GM04504 (cell line): ENCODE measurements at regions not wholly inside any gene's neighbourhood (a gene's known extent, or its start where the extent isn't known, plus 50 kb on each side); places are given as distances from the start of the nearest gene placed in this dataset.
A peak's percentile ranks its signal among the peaks of the same experiment; 100 is the strongest.
"Not testable (repeated sequence)": the region's sequence is repeated elsewhere in the genome, so short reads cannot be mapped to it uniquely, and the experiment has no call there.

ENCODE experiments used
- DNase-seq: peaks from one replicate; pipeline ENCODE4 v3.0.0-alpha.2; 2012; ENCODE audit warnings: low read depth

DNA sequence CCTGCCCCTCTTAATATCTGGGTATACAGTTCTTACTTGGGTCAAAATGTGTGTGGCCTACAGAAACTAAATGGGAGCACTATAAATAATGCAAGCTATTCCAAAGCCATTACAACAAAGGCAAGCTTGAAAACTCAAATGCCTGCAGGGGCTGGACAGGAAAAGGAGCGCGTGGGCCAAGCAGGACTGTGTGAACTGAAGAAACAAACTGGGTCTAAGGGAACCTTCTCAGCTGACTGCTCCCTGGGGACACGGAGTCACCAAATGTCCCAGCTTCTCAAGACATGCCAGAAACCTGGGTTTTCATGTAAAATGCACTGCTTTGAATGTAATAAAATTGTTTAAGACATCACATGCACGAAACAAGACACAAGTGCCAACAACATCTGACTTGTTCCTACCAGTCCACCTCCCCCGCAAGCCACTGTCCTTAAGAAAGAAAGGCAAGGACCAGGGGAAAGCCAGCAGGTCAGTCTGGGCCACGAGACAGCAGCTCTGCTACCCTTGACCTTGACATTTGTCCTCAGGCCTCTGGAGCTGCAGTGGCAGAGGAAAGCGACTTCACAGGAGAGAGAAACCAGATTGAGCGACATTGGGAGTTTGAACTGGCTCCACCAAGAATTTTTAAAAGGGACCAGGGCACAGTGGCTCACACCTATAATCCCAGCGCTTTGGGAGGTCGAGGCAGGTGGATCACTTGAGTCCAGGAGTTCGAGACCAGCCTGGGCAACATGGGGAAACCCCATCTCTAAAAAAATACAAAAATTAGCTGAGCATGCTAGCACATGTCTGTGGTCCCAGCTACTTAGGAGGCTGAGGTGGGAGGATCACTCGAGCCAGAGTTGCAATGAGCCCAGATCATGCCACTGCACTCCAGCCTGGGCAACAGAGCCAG is 89.7 kb upstream of the SH3BP4 start:
- no peak for DNase-seq

- not testable (repeated sequence) for DNase-seq
These were observed 92.4 kb upstream of the SH3BP4 start for GRCh38 chr2:234859330-234859872.

- DNase-seq = no peak
These were observed 93.0 kb upstream of the SH3BP4 start for GRCh38 chr2:234858790-234859329.

- DNase-seq = no peak
These were observed 93.7 kb upstream of the SH3BP4 start for GRCh38 chr2:234858145-234858544.

DNA sequence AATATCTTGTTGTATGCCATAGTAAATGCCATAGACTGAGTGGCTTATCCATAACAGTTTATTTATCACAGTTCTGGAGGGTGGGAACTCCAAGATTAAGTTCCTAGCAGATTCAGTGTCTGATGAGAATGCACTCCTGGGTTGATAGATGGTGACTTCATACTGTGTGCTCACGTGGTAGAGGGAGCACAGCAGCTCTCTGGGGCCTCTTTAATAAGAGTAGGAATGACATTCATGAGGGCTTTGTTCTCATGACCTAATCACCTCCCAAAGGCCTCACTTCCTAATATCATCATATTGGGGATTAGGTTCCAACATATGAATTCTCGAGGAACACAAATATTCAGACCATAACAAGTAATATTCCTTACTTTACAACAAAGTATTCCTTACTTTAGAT is 98.1 kb upstream of the SH3BP4 start:
- DNase-seq = no peak

DNA sequence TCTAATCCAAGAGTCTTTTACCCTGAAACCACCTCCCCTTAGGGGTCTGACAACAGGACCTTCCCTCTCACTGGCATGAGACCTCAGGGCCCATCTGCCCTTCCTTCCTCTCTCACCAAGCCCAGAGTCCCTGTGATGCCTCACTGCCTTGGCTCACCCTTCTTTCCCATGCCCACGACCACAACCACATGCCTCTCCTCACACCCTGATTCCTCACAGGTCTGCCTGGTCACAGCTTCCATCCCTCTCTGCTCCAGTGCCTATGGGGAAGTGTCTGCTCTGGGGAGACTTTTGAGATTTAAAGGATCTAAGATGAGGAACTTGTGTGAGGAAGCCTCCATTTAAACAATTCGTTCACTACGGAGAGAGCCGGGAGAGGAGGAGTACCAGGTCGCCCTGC is 98.9 kb upstream of the SH3BP4 start:
- no peak for DNase-seq

GRCh38 chr2:234852035-234852434 is 99.8 kb upstream of the SH3BP4 start:
- DNase-seq = no peak

DNA sequence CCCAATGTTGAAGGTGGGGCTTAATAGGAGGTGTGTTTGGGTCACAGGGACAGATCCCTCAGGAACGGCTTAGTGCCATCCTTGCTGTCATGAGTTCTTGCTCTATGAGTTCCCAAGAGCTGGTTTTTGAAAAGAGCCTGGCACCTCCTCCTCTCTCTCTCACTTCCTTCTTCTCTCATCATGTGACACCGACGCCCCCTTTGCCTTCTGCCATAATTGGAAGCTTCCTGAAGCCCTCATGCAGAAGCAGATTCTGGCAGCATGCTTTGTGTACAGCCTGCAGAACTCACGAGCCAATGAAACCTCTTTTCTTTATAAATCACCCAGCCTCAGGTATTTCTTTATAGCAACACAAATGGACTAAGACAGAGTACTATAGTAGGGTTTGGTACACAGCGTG is 100.4 kb upstream of the SH3BP4 start:
- no peak for DNase-seq

DNA sequence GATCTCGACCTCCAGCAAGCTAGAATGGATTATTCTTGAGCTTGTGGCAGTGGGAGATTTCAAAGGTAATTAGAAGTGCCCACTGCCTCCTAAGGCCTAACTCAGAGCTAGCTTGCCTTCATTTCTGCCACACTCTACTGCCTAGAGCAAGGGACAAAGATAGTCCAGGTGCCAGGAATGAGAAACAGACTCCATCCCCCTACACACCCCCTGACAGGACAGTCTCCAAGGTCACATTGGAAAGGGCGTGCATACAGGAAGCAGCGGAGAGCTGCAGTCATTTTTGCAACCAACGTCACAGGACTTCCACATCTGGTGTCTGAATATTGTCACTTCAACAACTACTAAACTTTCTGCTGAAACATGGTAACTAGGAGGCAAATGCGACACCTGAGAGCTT is 101.0 kb upstream of the SH3BP4 start:
- DNase-seq = no peak

GRCh38 chr2:234849678-234850077 is 102.1 kb upstream of the SH3BP4 start:
- DNase-seq = no peak

DNA sequence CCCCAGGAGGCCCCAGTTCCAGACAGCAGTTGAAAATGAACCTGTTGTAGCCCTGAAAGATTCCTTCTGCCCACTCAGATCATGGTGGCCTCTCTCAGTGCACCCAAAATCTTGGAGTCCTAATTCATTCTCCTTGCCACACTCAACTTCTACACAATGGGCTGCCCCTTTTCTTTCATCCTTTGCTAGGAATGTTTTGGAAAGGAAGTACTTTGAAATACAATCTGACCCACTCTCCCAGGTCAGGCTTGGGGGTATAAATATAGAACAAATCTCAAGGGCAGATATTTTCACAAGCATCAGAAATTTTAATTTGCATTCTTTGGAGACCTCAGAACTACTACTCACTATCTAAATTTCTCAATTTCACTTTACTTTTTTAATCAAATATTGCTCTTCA is 103.2 kb upstream of the SH3BP4 start:
- no peak for DNase-seq

GRCh38 chr2:234847639-234848038 is 104.2 kb upstream of the SH3BP4 start:
- no peak for DNase-seq

DNA sequence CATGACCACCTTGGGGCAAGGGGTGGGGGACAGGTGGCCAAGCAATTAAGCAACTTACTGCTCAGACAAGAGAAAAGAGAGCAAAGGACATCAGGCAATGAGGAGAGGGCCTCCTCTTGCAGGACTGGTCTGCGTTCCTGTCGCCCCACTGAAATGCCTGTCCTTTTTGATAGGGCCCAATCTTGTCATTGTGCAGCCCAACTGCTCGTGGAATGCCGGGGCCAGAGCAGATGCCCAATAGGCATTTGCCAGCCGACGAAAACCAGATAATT is 104.5 kb upstream of the SH3BP4 start:
- DNase-seq = no peak

- no peak for DNase-seq
These were observed 105.0 kb upstream of the SH3BP4 start for GRCh38 chr2:234846599-234847363.

- no peak for DNase-seq
These were observed 105.9 kb upstream of the SH3BP4 start for GRCh38 chr2:234845602-234846590.

DNA sequence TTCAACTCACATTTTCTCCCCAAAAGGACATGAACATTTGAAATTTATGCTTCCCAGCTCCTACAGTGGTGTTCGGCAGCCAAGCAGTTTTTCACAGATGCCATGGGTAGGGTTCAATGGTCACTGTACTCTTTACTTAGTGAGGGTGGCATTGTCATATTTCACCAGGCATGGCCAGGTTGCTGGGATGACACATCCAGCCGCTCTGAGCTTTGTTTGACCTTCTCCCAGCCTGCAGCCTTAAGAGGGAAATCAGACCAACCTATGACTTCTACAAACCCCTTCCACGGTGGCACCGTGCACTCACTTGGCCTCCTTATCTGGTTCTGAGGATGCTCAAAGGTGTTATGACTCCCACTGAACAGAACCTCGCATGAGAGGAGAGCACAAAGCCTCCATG is 108.4 kb upstream of the SH3BP4 start:
- no peak for DNase-seq

- no peak for DNase-seq
These were observed 109.1 kb upstream of the SH3BP4 start for GRCh38 chr2:234842753-234843152.

DNA sequence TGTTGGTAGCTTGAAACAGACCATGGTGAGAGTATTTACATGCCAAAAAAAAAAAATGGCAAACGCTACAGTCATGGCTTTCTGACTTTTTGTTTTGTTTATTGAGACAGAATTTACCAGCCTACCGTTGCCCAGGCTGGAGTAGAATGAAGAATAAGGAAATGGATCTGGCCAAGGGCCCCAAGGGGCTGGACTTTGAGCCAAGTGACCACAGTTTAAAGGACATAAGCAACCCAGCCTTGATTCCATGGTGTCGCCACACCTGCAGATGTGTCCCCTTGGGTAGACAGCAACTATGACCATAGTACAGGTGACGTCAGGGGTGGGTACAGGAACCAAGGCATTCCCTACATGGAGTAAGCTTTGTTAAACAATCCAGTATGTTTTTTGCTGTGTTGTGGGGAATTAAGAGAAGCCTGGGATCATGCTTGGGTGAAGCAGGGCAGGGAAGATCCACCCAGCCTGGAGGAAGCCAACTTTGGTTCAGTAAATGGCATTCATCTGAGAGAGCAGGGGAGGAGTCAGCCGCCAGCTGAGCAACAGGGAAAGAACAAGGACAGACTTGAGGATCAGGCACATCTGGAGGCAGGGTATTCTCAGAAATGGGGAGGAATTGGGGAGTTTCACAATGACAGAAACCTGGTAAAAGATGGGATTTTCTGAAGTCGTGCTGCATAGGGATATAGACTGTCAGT is 110.3 kb upstream of the SH3BP4 start:
- no peak for DNase-seq

DNA sequence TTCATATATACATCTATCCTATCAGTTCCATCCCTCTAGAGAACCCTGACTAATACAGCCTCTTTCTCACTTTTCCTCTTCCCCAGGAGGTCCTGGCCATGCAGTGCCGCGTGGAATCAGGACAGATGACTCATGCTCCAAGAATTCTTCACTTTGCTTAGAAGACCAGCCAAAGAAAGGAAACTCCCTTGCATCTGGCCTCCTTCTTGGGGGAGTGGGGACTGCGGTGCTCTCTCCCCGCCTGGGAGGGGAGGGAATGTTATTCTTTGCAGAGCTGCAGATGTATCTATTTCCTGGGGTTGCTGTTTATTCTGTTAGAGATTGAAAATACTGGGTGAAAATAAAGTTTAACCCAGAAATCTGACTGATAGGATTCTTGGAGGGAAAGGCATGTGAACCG is 111.5 kb upstream of the SH3BP4 start:
- peak; percentile 83 for DNase-seq

DNA sequence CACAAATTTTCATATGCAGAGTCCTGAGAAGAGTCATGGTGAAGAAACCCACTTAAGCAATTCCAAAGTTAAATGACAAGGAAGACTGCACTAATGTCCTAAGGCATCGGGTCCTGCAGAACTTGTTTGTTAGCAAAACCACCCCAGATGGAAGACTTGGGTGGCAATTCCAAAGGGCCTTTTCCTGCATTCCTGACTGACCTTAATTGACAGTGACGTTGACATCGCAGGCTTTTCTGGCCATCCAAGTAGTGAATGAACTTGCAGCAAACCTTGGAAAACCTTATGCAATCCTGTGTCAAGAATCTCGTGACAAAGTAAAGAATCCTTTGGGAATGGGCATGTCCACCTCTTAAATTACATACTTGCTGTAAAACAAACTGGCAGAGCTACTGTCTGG is 112.5 kb upstream of the SH3BP4 start:
- peak; percentile 42 for DNase-seq

GRCh38 chr2:234836271-234836670 is 115.5 kb upstream of the SH3BP4 start:
- no peak for DNase-seq
